Islet of Langerhans (tissue), 1 donor: ENCODE measurements at regions not wholly inside any gene's neighbourhood (a gene's known extent, or its start where the extent isn't known, plus 50 kb on each side); places are given as distances from the start of the nearest gene placed in this dataset.

Source experiments
- FAIRE-seq: peaks from one replicate; lab custom pipeline; 2011; peaks lifted over from hg19 to GRCh38; lab: Jason Lieb, UNC

DNA sequence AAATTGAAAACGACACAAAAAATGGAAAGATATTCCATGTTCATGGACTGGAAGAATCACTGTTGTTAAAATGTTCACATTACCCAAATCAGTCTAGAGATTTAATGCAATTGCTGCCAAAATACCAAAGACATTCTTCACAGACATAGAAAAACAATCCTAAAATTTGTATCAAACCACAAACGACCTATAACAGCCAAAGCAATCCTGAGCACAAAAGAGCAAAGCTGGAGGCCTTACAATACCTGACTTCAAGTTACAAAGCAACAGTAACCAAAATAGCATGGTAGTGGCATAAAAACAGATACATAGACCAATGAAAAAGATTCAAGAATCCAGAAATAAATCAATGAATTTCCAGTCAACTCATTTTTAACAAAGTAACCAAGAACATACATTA, 1077.3 kb downstream of the KCNT2 start:
- no peak for FAIRE-seq

DNA sequence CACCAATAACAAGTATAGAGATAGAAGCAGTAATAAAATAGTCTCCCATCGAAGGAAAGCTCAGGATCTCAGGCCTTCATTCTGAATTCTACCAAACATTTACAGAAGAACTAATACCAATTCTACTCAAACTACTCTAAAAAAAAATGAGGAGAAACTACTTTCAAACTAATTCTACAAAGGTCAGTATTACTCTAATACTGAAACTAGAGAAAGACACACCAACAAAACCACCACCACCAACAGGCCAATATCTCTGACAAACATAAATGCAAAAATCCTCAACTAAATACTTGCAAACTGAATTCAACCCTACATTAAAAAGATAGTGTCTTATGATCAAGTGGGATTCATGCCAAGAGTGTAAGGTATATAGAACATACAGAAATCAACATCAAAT, 1078.4 kb downstream of the KCNT2 start:
- FAIRE-seq: no peak

DNA sequence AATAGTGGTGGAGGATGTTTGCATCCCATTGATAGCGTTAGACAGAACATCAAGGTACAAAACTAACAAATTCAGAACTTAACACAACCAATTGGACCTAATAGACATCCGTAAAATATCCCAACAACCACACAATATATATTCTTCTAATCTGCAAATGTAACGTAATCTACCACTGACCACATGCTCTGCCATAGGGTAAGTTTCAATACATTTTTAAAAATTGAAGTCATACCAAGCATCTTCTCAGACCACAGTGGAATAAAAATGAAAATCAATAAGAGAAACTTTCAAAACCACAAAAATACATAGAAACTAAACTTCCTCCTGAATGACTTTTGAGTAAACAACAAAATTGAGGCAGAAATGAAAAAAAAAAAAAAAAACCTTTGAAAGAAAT, 1087.5 kb downstream of the KCNT2 start:
- FAIRE-seq: no peak

DNA sequence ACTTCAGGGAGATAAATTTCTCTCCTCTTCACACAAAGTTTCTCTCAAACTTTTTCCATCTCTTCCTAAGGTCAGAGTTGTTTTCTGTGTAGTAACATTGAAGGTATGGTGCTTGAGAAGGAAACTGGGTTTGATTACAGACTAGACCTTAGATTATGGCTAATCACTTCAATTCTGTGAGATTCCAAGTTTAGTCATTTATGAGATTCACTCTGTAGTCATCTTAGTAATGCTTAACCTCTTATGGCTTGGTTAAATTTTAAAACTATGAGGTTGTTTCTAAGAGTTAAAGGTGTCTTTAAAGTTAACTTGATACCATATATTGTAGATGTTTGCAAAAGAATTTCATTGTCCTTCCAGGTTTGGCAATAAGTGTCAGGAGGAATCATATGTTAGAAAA, 1092.2 kb downstream of the KCNT2 start:
- no peak for FAIRE-seq

DNA sequence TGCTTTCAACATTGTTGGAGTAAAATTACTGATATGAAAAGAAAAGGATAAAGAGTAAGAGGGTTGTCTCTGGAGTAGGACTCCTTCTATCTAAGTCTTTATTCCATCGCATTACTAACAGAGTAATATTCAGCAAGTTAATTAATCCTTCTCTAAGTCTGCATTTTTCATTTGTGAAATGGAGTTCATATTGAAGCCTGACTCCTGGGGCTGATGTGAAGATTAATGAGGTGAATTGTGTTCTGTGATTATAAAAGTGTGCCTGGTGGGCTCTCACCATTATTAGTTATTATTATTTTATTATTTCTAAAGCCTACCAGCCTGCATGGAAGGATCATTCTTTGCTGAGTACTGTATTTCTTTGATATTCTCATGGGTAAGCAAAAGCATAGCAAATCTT, 1096.7 kb downstream of the KCNT2 start:
- FAIRE-seq: no peak

DNA sequence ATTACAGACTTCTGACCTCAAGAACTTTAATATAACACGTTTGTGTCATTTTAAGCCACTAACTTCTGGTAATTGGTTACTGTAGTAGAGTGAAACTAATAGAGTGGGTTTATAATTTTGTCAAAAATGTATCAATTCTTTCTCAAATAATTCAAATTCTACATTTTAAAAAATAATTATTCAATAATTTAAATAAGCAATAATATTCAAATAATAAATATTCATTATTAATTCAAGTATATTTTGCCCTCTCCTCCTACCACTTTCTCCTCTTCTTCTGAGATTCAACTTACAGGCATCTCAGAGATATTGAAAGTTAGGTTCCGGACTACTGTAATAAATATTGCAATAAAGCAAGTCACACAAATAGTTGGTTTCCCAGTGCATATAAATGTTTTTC, 1107.1 kb downstream of the KCNT2 start:
- FAIRE-seq: no peak

DNA sequence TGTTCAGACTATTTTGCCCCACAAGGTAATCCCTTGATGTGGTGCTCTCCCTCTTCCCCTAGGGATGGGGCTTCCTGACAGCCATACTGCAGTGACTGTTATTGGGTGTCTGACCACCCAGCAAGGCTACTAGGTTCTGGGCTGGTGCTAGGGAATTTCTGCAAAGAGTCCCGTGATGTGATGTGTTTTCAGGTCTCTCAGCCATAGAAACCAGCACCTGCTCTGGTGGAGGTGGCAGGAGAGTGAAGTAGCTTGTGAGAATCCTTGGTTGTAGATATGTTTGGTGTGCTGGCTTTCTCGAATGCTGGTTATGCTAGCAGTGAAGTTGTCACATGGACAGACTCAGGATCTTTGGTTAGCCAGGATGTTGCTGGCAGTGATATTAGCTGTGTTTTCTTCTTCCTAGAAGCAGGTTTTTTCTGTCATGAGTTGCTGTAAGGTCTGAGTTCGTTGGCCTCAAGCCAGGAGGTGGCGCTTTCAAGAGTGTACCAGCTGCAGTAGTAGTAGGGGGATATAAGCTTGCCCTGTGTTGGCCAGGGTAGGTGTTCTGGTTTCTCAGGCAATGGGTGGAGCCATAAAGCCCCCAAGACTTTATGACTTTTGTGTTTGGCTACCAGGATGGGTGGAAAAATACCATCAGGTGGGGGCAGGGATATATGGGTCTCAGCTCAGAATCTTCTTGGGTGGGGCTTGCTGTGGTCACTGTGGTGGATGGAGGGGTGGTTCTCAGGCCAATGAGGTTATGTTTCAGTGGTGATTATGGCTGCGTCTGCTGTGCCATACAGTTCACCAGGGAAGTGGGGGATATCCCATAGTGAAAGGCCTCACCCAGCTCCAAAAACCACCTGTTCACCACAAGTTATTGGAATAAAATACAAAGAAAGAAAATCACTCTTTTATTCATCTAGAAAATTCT, 1112.3 kb downstream of the KCNT2 start:
- FAIRE-seq: no peak

DNA sequence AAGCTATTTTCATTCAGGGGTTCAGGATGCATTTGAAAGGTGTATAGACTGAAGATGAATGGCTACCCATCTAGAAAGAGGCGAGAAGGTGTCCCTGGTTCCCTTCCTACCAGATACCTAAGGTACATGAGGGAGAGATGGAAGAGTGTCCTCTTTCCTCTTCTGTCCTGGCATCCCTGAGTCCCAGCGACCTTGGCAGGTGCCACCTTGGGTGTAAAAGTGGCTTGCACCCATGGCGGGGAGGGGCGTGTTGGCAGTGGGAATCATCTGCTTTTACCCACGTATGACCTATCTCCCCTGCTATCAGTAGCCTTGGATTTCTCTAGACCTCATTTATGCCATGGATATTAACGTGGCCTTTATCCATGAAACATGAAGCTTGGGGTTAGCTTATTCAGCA, 1126.1 kb downstream of the KCNT2 start:
- no peak for FAIRE-seq

DNA sequence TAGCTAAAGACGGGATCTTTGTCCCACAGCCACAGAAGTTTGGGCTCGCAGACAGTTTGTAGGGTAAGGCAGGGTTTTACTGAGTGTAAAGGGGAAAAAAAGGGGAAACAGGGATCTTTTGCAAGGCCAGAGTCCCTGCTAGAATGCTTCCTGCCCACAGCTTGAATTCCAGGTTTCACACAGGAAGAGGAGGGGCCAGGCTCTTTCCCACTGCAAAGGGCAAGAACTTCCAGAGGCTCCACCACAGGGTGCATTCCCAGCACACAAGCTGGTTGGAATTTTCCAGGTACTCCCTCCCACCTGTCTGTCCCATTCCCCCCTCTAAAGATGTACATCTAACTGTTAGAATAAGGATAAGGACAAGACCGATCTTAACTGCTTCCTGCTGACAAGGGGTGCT, 1126.9 kb downstream of the KCNT2 start:
- no peak for FAIRE-seq

DNA sequence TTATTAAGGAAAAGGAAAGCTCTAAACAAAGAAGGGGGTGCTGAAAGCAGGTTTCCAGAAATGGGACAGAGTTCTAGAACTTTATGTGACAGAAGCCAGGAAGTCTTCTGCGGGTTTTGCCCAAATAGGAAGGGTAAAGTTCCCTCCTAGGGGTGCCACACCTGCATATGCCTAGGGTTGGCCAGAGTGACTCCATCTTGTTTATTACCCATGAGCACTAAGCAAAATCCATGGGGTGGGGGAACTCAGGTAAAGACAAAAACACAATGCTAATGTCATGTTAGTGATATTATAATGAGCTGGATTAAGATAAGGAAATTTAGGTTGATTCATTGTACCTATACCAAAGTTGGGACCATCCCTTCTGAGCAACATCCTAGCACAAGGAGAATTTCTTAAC, 1132.7 kb downstream of the KCNT2 start:
- FAIRE-seq: no peak

DNA sequence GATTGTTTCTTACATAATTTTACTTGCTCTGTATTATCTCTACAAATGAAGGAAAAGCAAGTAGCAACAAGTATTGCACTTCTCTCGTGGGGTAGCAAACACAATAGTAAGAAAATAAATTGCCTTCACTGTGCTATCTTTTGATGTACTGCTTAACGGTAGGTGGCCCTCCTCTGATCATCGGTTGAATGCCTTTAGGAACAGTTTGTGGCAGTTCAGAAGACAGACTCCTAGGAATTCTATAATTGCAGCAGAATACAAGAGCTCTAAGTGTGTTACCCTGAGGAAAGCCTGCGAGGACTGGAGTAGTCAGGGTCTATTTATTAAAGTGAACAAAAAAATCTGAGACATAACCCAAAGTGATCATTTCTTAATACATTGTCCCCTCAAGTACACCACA, 1135.9 kb downstream of the KCNT2 start:
- no peak for FAIRE-seq

DNA sequence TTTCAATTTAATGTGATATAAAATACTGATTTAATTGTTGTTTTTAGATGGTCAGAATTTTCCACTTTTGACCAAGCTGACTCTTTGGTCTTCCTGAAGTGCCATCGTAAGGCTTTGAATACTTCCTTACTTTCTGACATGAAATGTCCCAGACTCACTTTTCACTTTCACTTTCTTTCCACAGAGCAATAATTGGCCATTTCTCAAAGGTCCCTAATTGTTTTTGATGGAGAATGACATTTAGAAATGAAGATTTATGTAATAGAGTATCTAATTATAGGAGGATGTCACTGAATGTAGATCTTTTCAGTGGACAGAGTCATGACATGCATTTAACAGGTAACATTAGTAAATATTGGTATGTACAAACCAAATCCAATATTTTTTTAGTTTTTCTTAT, 1141.6 kb downstream of the KCNT2 start:
- FAIRE-seq: no peak

DNA sequence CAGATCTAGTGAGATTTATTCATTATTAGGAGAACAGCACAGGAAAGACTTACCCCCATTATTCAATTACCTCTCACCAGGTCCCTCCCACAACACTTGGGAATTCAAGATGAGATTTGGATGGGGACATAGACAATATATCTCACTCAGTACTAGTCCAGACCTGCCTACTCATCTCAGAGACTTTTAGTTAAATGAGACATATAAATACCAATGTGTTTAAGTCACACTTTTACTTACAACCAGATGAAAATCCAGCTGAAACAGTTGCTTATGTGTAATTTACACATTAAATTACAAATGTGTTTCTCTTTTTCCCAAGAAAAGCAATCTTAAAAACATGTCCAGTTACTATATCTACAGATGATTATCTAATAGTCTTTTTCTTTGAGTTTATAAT, 1145.6 kb downstream of the KCNT2 start:
- FAIRE-seq: no peak

DNA sequence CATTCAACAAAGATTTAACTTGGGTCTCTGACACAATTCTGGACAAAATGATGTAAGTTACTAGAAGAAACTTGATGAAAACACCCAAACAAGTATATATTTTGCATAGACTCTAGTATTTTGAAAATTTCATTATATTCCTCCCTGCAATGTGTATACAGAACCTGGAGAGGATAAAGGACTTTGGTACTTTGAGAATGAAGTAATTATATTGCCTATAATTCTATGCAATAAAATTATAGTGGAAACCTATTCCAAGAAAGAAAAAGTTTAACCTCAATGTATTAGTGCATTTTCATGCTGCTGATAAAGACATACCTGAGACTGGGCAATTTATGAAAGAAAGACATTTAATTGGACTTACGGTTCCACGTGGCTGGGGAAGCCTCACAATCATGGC, 1146.1 kb downstream of the KCNT2 start:
- no peak for FAIRE-seq

DNA sequence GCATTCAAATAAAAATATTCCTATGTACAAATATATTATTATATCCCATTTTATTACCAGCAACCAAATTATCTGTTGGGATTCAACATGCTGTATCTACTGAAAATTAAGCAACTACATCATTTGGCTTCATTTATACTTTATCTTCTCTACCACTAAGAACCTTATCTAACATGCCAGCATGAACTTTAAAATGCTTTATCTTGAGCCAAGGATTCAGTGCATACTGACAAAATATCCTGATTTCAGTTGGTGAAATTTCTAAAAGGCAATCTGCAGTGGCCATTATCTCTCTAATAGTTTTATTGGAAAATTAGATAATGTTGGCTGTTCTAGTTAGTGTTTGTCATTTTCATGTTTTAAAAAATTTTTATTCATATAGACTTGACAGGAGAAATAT, 1149.9 kb downstream of the KCNT2 start:
- FAIRE-seq: no peak

DNA sequence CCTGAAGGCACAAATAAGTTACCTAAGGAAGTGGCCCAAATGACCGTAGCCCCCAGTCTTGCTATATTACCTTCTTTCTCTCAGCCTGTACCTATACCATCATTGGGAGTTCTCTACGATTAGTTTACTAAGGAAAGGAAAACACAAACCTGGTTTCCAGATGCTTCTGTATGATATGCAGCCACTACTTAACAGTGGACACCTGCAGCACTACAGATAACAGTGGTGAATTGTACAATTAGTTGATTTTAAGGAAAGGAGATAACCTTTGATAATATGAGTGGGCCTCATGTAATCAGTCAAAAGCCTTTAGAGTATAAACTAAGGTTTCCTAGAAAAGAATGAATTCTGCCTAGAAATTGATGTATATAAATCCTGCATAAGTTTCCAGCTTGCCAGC, 1157.4 kb downstream of the KCNT2 start:
- FAIRE-seq: no peak

DNA sequence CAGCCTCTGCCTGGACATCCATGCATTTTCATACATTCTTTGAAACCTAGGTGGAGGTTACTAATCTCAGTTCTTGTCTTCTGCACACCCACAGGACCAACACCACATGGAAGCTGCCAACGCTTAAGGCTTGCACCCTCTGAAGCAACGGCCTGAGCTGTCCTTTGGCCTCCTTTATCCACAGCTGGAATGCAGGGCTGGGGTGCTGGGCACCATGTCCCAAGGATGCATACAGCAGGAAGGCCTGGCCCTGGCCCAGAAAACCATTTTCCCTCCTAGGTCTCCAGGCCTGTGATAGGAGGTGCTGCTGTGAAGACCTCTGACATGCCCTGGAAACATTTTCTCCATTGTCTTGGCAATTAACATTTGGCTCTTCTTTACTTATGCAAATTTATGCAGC, 1168.6 kb downstream of the KCNT2 start:
- FAIRE-seq: no peak

DNA sequence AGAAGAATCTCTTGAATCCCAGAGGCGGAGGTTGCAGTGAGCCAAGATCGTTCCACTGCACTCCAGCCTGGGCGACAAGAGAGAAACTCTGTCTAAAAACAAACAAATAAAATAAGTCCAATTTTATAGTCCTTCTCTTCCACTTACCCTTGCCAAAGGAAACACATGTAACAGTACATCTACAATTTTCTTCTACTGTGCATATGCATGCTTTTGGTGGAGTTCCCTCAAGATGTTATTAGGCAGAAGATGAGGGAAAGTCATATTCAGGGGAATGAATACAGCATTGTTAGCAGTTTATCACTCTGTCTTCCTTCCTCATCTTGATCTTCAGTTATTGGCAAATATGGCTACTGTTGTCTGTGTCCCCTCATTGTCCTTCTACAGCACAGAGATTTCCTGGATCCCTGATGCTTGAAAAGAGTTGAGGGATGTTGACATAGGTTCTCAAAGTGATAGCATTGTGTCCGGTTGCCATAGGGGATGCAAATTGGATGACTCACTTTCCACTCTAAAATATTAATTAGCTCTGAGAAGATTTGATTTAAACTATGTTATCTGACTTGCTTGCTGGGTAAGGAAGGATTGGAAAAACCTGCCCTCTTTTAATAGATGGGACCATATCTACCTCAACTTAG, 1173.6 kb downstream of the KCNT2 start:
- FAIRE-seq: no peak

DNA sequence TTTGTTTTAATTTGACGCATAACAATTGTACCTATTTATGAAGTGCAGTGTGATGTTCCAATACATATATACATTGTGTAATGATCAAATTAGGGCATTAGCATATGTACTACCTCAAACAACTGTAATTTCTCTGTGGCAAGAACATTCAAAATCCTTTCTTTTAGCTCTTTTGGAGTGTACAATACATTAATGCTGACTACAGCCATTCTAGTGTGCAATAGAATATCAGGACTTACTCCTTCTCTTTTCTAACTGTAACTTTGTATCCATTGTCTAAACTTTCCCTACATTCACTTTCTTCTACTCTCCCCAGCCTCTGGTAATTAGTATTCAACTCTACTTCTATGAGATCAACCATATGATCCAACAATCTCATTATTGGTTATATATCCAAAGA, 1177.4 kb downstream of the KCNT2 start:
- FAIRE-seq: no peak

DNA sequence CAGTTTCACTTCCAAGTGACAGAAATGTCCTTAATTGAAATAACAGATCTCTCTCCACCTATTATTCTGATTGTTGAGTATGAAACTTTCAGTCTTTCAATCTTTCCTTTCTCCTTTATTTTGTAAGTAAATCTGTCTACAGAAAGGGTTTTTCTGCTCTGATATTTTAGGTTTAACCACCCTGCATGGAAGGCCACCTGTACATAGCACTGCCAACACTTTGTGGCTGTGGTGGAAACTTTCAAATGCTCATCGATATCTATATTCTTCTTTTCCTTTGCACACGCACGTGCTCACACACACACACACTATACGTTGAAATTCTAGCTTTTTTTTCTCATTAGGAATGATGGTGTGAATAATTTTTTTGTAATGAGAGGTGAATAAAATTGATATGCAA, 1179.3 kb downstream of the KCNT2 start:
- FAIRE-seq: no peak

DNA sequence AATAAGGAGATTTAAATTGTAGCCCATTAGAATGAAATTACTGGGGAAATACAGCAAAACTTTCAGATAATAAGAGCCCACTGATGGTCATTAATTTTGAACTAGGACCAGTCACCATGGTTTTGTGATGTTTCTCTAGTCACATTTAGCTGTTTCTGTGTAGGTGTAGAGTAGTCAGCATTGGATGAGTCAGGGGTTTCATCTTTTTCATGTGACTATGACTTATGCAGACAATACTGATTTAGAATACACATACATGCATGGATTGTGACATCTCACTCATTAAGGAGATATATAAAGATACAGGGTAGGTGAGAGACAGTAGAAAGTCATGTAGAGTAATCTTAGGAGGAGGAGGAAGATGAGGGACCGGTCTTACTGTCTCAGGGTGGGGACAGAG, 1192.7 kb downstream of the KCNT2 start:
- no peak for FAIRE-seq

DNA sequence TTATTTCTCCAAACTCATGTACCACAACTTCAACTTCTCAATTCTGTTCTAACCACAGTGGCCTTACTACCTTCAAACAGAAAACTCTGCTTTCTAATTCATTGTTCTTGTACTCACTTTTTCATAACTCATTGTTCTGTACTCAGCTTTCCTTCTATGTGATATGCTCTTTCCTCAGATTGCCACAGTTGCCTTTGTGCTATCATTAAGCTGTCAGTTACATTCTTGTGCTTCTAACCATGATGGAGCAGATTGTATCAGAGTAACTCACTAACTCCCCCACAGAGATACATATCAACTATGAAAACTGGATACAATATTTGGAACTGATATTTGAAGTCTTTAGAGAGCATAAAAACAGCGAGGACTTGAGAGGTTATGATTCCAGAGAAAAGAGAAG, 1213.7 kb downstream of the KCNT2 start:
- no peak for FAIRE-seq

DNA sequence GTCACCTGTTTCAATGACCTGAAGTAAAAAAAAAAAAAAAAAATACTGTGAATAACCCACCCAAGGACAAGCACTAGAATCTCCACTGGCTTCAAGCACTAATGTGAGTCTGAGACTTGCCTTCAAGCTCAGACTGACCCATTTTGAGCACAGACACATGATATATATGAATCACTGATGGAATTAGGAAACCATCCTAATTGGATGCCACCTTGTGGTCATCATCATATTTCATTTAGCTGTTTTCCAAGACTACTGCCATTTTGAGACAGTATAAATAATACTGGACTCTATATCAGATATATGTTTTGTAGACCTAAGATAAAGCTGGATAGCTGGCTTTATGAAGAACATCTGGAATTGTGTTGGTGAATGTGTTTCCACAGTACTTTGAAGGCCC, 1232.0 kb downstream of the KCNT2 start:
- no peak for FAIRE-seq

DNA sequence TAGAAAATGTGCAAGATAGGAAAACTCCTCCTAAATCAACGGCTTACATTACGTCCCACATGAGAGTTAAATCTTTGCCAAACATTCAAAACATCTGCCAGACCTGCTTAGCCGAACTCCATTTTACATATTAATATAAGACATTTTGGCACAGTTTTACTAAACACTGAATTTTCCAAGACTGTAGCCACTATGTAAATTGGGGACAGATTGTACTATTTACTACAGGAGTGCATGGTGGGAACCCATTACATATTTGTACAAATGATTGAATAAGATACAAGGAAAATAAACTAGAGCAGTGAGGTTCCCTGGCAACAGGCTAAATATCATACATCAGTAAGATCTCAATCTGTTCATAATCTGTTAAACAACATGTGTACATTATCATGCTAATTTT, 1234.4 kb downstream of the KCNT2 start:
- no peak for FAIRE-seq
